Immature natural killer cell (primary cell): ENCODE measurements at regions not wholly inside any gene's neighbourhood (a gene's known extent, or its start where the extent isn't known, plus 50 kb on each side); places are given as distances from the start of the nearest gene placed in this dataset.
"Not testable (repeated sequence)": the region's sequence is repeated elsewhere in the genome, so short reads cannot be mapped to it uniquely, and the experiment has no call there.

Source experiments
- DNase-seq, 3 donors: peaks; one replicate each; pipeline ENCODE4 v3.0.0; 2022; ENCODE audit warnings: mixed read lengths in 1 of 3
- H3K27ac Mint-ChIP-seq, 6 donors: one replicate each; pipeline ENCODE4 v1.8.0; 2020; ENCODE audit warnings: mixed read lengths in 6 of 6, mild to moderate bottlenecking in 5 of 6, inconsistent platforms in 4 of 6, moderate library complexity in 3 of 6
- H3K27me3 Mint-ChIP-seq, 3 donors: one replicate each; pipeline ENCODE4 v1.8.0; 2020 to 2021; ENCODE audit warnings: low read depth in 3 of 3, mild to moderate bottlenecking in 3 of 3, mixed read lengths in 3 of 3, moderate library complexity in 3 of 3, inconsistent platforms in 1 of 3
- H3K36me3 Mint-ChIP-seq, 3 donors: one replicate each; pipeline ENCODE4 v1.8.0; 2020; ENCODE audit warnings: mixed read lengths in 3 of 3, inconsistent platforms in 2 of 3, mild to moderate bottlenecking in 2 of 3
- H3K4me1 Mint-ChIP-seq, 2 donors: one replicate each; pipeline ENCODE4 v1.8.0; 2020; ENCODE audit warnings: inconsistent platforms in 2 of 2, mild to moderate bottlenecking in 2 of 2, mixed read lengths in 2 of 2, moderate library complexity in 1 of 2
- H3K4me3 Mint-ChIP-seq, 5 donors: one replicate each; pipeline ENCODE4 v1.8.0; 2020; ENCODE audit warnings: mild to moderate bottlenecking in 5 of 5, mixed read lengths in 5 of 5, inconsistent platforms in 3 of 5, moderate library complexity in 3 of 5
- H3K9me3 Mint-ChIP-seq, 6 donors: one replicate each; pipeline ENCODE4 v1.8.0; 2020; ENCODE audit warnings: mild to moderate bottlenecking in 6 of 6, mixed read lengths in 6 of 6, inconsistent platforms in 4 of 6, moderate library complexity in 3 of 6

DNA sequence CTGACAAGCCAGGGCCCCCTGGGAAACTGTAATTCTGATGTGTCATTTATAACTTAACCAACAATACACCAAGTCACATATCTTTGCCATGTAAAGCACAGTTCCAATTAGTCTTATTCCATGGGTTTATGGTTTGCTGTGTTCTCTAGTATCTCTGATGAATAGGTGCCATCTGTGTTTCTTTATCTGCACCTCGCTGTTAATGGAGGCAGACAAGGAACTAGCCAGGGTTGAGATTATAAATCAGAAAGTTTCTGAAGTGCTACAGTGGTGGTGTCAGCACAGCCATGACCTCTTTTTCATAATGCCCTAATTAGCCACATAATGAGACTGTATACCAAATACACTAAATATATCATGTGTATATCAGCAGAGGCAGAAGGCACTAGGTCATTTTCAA lies 866.4 kb downstream of the PLOD2 start:
- H3K4me3 Mint-ChIP-seq: no peak overlapping the region
- no peaks in the 10 kb centered on the region for H3K4me1 Mint-ChIP-seq
- H3K27me3 Mint-ChIP-seq: no peaks in the 10 kb centered on the region
- no peaks in the 10 kb centered on the region for H3K36me3 Mint-ChIP-seq
- H3K9me3 Mint-ChIP-seq: peaks cover 5 to 38% (median 18%) of the 10 kb centered on the region in 6 donors
- H3K27ac Mint-ChIP-seq: no peak overlapping the region
- DNase-seq: no peak

DNA sequence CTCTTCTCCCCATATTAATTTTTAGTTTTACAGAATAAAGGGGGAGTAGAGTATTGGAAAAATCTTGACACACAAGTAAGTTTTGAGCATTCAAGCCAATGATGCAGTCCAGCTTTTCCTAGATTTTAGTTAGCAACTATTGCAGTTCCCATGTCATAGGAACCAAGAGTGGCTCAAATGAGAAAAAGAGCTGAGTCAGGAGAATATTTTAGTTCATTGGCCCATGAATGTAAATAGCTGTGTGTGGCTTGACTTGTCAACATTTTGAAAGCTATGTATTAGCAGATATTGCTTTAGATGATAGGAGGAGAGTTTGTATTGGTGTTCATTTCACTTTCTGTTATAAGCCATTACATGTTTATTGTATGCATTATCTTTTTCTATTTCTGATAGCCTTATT lies 853.7 kb downstream of the PLOD2 start:
- no peaks in the 10 kb centered on the region for H3K27me3 Mint-ChIP-seq
- H3K27ac Mint-ChIP-seq: no peak overlapping the region
- no peaks in the 10 kb centered on the region for H3K4me1 Mint-ChIP-seq
- no peak for DNase-seq
- H3K36me3 Mint-ChIP-seq: no peaks in the 10 kb centered on the region
- no peak overlapping the region for H3K4me3 Mint-ChIP-seq
- H3K9me3 Mint-ChIP-seq: peaks cover 7 to 25% (median 15%) of the 10 kb centered on the region in 6 donors

DNA sequence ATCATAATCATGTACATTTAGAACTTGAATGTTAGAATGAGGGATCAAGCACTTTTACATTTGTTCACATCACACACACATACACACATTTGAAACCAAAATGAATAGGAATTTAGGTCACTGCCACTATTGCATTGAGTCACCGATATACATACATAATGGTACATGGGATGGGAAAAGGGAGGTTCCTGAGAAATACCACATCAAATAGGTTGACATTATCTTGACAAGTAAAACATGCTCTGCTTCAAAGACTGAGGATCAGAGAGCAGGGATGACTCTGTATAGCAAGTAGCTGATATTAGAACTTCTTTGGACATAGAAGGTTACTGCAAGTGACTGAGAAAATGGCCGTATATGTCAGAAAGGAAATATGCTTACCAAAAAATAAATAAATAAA lies 847.2 kb downstream of the PLOD2 start:
- Mint-ChIP-seq H3K27me3 (peaks cover 0 to under 1% (median 0%) of the 10 kb centered on the region in 3 donors), H3K36me3 (no peaks in the 10 kb centered on the region), H3K4me1 (no peaks in the 10 kb centered on the region), H3K4me3 (no peak overlapping the region), H3K27ac (no peak overlapping the region), H3K9me3 (peaks cover 5 to 39% (median 18%) of the 10 kb centered on the region in 6 donors)
- no peak for DNase-seq

DNA sequence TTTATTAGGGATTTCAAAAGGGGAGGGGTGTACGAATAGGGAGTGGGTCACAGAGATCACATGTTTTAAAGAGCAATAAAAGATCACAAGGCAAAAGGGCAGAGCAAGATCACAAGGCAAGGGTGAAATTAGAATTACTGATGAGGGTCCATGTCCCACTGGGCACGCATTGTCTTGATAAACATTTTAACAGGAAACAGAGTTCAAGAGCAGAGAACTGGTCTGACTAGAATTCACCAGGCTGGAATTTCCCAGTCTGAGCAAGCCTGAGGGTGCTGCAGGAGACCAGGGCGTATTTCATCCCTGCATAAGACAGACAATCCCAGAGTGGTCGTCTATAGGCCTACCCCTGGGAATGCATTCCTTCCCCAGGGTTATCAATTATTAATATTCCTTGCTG lies 844.7 kb downstream of the PLOD2 start:
- not testable (repeated sequence) for H3K36me3 Mint-ChIP-seq, H3K4me3 Mint-ChIP-seq, H3K4me1 Mint-ChIP-seq, DNase-seq, H3K27ac Mint-ChIP-seq, H3K27me3 Mint-ChIP-seq
- peaks cover 0 to 43% (median 23%) of the 10 kb centered on the region in 6 donors for H3K9me3 Mint-ChIP-seq

DNA sequence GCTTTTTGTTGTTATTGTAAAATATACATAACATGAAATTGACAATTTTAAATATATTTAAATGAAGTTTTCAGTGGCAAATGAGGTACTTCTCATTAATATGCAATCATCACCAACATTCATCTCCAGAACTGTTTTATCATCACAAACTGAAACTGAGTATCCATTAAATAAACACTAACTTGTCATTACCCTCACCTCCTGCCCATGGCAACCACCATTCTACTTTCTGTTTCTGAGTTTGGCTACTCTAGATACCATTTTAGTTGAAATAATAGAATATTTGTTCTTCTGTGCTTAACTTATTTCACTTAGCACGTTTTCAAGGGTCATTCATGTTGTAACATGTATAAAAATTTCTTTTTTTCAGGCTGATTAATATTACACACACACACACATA lies 834.3 kb downstream of the PLOD2 start:
- no peak for DNase-seq
- Mint-ChIP-seq H3K4me1 (no peaks in the 10 kb centered on the region), H3K27ac (no peak overlapping the region), H3K4me3 (no peak overlapping the region), H3K36me3 (no peaks in the 10 kb centered on the region), H3K9me3 (peaks cover 3 to 16% (median 6%) of the 10 kb centered on the region in 6 donors), H3K27me3 (peaks cover 0 to 4% (median 0%) of the 10 kb centered on the region in 3 donors)

DNA sequence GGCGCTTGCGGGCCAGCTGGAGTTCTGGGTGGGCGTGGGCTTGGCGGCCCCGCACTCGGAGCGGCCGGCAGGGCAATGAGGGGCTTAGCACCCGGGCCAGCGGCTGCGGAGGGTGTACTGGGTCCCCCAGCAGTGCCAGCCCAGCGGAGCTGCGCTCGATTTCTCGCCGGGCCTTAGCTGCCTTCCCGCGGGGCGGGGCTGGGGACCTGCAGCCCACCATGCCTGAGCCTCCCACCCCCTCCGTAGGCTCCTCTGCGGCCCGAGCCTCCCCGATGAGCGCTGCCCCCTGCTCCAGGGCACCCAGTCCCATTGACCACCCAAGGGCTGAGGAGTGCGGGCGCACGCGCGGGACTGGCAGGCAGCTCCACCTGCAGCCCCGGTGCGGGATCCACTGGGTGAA lies 827.6 kb downstream of the PLOD2 start:
- not testable (repeated sequence) for DNase-seq, H3K27ac Mint-ChIP-seq, H3K27me3 Mint-ChIP-seq, H3K4me3 Mint-ChIP-seq, H3K4me1 Mint-ChIP-seq, H3K36me3 Mint-ChIP-seq
- H3K9me3 Mint-ChIP-seq: peaks cover 11 to 28% (median 16%) of the 10 kb centered on the region in 6 donors

DNA sequence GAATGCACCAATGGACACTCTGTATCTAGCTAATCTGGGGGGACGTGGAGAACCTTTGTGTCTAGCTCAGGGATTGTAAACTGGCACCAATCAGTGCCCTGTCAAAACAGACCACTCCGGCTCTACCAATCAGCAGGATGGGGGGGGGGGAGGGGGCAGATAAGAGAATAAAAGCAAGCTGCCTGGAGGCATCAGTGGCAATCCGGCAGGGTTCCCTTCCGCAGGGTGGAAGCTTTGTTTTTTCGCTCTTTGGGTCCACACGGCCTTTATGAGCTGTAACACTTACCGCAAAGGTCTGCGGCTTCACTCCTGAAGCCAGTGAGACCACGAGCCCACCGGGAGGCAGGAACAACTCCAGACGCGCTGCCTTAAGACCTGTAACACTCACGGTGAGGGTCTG lies 827.1 kb downstream of the PLOD2 start:
- no peaks in the 10 kb centered on the region for H3K36me3 Mint-ChIP-seq
- peaks cover 0 to 5% (median 0%) of the 10 kb centered on the region in 3 donors for H3K27me3 Mint-ChIP-seq
- no peak overlapping the region for H3K4me3 Mint-ChIP-seq
- peaks cover 11 to 28% (median 16%) of the 10 kb centered on the region in 6 donors for H3K9me3 Mint-ChIP-seq
- DNase-seq: no peak
- no peaks in the 10 kb centered on the region for H3K4me1 Mint-ChIP-seq
- no peak overlapping the region for H3K27ac Mint-ChIP-seq

DNA sequence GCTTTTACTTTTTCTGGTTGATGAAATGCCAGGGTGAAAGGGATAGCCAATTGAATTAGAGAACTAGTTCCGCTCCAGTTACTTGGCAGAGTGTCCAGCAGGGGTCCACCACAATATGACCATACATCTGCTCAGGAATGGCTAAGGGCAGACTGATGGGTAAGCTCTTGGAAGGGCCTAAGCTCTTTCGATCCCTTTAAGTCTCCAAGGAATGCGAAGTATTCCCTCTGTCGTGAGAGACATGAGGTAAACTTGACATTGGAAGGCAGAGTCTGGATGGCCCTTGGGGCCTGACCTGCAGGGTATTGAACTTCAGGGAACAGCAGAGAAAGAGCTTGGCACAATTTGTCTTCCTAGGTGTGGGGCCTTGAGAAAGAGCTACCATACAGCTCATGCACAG lies 805.8 kb downstream of the PLOD2 start:
- H3K36me3 Mint-ChIP-seq: peaks cover 0 to 3% (median 0%) of the 10 kb centered on the region in 3 donors
- DNase-seq: no peak
- peaks cover 0 to 3% (median 0%) of the 10 kb centered on the region in 3 donors for H3K27me3 Mint-ChIP-seq
- peaks cover 5 to 52% (median 34%) of the 10 kb centered on the region in 6 donors for H3K9me3 Mint-ChIP-seq
- no peak overlapping the region for H3K4me3 Mint-ChIP-seq
- H3K27ac Mint-ChIP-seq: no peak overlapping the region
- H3K4me1 Mint-ChIP-seq: no peaks in the 10 kb centered on the region

DNA sequence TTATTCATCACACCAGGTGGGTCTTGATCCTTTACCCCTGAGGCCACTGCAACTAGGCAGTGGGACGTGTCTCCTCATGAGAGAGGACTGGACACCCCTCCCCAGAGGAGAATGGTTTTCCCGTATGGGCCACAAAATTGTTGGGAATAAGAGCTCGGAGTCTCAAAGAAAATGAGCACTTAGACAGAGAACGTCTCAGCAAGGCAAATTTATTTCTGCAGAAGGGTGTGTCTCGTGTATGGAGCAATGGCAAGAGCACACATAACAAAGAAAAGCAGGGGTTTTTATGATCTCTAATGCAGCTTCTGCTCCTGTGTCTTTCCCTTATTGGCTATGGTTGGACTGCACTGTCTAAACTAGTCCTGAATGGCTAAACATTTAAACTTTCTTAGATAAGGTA lies 803.5 kb downstream of the PLOD2 start:
- no peak for DNase-seq
- H3K4me3 Mint-ChIP-seq: no peak overlapping the region
- H3K27me3 Mint-ChIP-seq: peaks cover 0 to 3% (median 0%) of the 10 kb centered on the region in 3 donors
- H3K4me1 Mint-ChIP-seq: no peaks in the 10 kb centered on the region
- peaks cover 0 to 3% (median 0%) of the 10 kb centered on the region in 3 donors for H3K36me3 Mint-ChIP-seq
- peaks cover 7 to 54% (median 32%) of the 10 kb centered on the region in 6 donors for H3K9me3 Mint-ChIP-seq
- H3K27ac Mint-ChIP-seq: no peak overlapping the region

DNA sequence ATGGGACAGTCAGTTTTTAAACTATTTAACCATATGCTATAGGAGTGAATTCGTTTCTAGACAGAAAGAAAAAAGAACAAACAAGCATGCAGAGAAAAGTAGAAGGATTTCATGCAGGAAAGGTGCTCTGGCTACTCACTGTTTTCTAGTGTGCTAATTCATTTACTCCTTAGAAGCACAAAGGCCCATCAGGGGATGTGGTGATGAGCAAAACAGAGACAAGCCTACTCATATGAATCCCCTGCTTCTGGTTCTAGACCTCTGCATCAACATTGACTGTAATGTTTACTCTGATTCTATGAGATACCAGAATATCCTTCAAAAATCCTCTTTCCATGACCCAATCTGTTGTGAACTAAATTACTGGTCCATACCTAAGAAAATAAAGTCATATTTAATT lies 801.9 kb downstream of the PLOD2 start:
- Mint-ChIP-seq H3K27ac (no peak overlapping the region), H3K4me3 (no peak overlapping the region), H3K4me1 (no peaks in the 10 kb centered on the region), H3K27me3 (peaks cover 0 to 3% (median 0%) of the 10 kb centered on the region in 3 donors), H3K9me3 (peaks cover 5 to 48% (median 25%) of the 10 kb centered on the region in 6 donors), H3K36me3 (no peaks in the 10 kb centered on the region)
- DNase-seq: no peak

DNA sequence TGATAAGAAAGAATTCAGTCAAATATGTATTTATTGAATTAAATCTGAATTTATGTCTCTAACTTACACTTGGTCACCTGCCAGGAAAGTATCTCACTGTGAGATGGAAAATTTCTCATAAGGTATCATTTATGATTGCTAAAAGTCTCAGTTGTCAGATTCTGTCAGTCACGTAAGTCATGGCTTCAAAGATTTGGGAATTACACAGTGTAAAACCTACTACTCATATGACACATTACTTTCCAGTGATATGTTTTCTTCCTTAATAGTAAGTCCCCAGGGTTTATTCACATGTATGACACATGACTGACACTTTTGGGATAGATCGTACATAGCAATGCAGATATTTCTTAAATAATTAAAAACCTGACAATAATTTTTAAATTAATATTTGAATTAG lies 792.2 kb downstream of the PLOD2 start:
- no peak overlapping the region for H3K4me3 Mint-ChIP-seq
- H3K4me1 Mint-ChIP-seq: no peaks in the 10 kb centered on the region
- no peak for DNase-seq
- no peak overlapping the region for H3K27ac Mint-ChIP-seq
- H3K27me3 Mint-ChIP-seq: peaks cover 0 to 2% (median 0%) of the 10 kb centered on the region in 3 donors
- no peaks in the 10 kb centered on the region for H3K36me3 Mint-ChIP-seq
- peaks cover 10 to 59% (median 32%) of the 10 kb centered on the region in 6 donors for H3K9me3 Mint-ChIP-seq

DNA sequence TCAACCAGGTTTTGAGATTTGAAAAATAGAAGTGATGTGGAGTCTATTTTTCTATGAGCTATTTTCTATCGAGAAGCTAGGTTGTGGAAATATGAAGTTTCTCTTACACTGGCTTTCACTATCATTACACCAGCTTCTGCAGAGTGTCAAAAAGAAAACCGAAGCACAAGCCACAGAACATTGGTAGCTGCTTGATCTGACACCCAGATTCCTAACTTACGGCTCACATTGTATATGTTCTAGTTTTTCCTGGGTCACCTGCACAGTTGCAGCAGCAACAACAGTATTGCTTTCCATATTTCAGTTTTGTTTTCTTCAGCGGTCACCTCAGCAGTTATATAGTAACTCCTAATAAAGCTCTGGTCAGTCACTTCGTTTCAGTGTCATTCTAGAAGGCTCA lies 790.1 kb downstream of the PLOD2 start:
- H3K9me3 Mint-ChIP-seq: peaks cover 7 to 53% (median 31%) of the 10 kb centered on the region in 6 donors
- no peaks in the 10 kb centered on the region for H3K36me3 Mint-ChIP-seq
- no peak overlapping the region for H3K27ac Mint-ChIP-seq
- H3K4me1 Mint-ChIP-seq: no peaks in the 10 kb centered on the region
- H3K4me3 Mint-ChIP-seq: no peak overlapping the region
- H3K27me3 Mint-ChIP-seq: peaks cover 0 to 2% (median 0%) of the 10 kb centered on the region in 3 donors
- DNase-seq: no peak

DNA sequence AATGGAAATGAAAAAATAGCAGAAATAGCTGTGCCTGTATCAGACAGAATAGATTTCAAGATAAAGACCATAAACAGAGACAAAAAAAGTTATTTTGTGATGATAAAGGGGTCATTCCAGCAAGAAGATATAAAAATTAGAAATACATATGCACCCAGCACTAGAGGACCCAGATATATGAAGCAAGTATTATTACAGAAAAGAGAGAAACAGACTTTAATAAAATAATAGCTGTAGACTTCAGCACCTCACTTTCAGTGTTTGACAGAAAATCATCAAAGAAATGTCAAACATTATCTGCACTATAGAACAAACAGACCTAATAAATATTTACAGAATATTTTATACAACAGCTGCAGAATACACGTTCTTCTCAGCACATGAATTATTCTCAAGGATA lies 783.7 kb downstream of the PLOD2 start:
- Mint-ChIP-seq H3K4me1 (no peaks in the 10 kb centered on the region), H3K4me3 (no peak overlapping the region)

DNA sequence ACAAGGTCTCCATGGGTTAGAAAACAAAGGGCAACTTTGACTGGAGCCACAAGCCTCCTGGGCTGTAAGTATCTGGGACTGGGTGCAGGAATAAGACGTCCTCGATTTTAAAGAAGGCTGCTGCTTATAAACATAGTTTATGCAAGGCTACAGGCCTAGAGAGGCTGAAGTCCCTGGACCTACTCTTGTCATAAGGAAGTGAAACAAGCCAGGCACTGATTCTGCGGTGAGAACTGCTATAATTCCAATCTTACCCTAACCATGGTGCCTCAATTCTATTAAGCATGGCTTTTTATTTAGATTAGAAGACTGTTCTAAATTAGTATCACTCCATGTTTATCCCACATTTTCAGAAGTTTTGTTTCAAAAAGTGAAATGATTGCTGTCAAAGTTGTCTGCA lies 777.6 kb downstream of the PLOD2 start:
- Mint-ChIP-seq H3K9me3 (peaks cover 6 to 30% (median 21%) of the 10 kb centered on the region in 6 donors), H3K36me3 (no peaks in the 10 kb centered on the region), H3K4me3 (no peak overlapping the region), H3K4me1 (no peaks in the 10 kb centered on the region), H3K27me3 (peaks cover 0 to 3% (median 0%) of the 10 kb centered on the region in 3 donors), H3K27ac (no peak overlapping the region)
- DNase-seq: no peak

More for the DNA sequence above, 783.7 kb downstream of the PLOD2 start:
- DNase-seq: no peak
- Mint-ChIP-seq H3K27me3 (no peaks in the 10 kb centered on the region), H3K9me3 (peaks cover 7 to 38% (median 25%) of the 10 kb centered on the region in 6 donors), H3K36me3 (no peaks in the 10 kb centered on the region), H3K27ac (no peak overlapping the region)

DNA sequence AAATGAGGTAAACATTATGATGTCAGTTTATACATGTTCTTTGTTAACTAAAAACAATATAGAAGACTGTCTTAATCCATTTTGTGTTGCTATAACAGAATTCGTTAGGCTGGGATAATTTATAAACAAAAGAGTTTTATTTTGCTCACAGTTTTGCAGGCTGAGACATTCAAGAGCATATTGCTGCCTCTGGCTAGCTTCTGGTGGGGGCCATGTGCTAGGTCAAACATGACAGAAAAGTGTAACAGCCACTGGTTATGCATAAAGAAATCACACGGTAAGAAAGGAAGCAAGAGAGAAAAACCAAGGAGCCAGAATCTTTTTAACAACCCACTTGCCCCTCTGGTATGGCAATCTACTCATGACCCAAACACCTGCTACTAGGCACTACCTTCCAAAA lies 776.7 kb downstream of the PLOD2 start:
- Mint-ChIP-seq H3K27me3 (peaks cover 0 to 3% (median 0%) of the 10 kb centered on the region in 3 donors), H3K4me1 (no peaks in the 10 kb centered on the region), H3K36me3 (no peaks in the 10 kb centered on the region), H3K27ac (no peak overlapping the region), H3K9me3 (peaks cover 7 to 28% (median 23%) of the 10 kb centered on the region in 6 donors), H3K4me3 (no peak overlapping the region)
- no peak for DNase-seq
